Mucosa of descending colon (tissue), 3 donors: ENCODE measurements at regions not wholly inside any gene's neighbourhood (a gene's known extent, or its start where the extent isn't known, plus 50 kb on each side); places are given as distances from the start of the nearest gene placed in this dataset.
A peak's percentile ranks its signal among the peaks of the same experiment; 100 is the strongest.

Experiments used
- ATAC-seq: fragments of 200-7000 bp; cut with Tn5 transposase; one replicate; pipeline ENCODE4 v1.9.1; 2020; ENCODE audit warnings: mild to moderate bottlenecking, moderate library complexity
- DNase-seq, 3 donors: peaks; one replicate each; pipeline ENCODE4 v3.0.0-alpha.2; 2020
- H3K36me3 ChIP-seq: fragments of 200-600 bp; one replicate; pipeline ENCODE4 v1.8.0; 2021; ENCODE audit warnings: low read depth, mild to moderate bottlenecking
- H3K4me1 ChIP-seq: fragments of 200-600 bp; one replicate; pipeline ENCODE4 v1.8.0; 2021; ENCODE audit warnings: low read depth, mild to moderate bottlenecking
- H3K4me3 ChIP-seq: fragments of 200-600 bp; one replicate; pipeline ENCODE4 v1.8.0; 2021; ENCODE audit warnings: mild to moderate bottlenecking
- H3K9me3 ChIP-seq: fragments of 200-600 bp; one replicate; pipeline ENCODE4 v1.8.0; 2021; ENCODE audit warnings: mild to moderate bottlenecking
- CTCF ChIP-seq: fragments of 200-600 bp; IDR thresholded peaks from one replicate; pipeline ENCODE4 v1.8.0; 2022; ENCODE audit warnings: antibody characterized with exemption, mild to moderate bottlenecking
- intact Hi-C, 2 donors: fragments of 100-400 bp; cut with DNase I in 1 of 2; cut with micrococcal nuclease in 1 of 2; formaldehyde crosslinking; loops; one replicate each; pipeline versions ENCODE4 v1.11.0 to v1.11.1; 2022; cut with DNase I, micrococcal nuclease
- donor health status: DM: no; HTN: no; CAD: no; lungs with moderate emphysema.
- donor health status: DM: no; HTN: no; CAD: no.
- donor health status: DM: no; HTN: yes; CAD: no.

DNA sequence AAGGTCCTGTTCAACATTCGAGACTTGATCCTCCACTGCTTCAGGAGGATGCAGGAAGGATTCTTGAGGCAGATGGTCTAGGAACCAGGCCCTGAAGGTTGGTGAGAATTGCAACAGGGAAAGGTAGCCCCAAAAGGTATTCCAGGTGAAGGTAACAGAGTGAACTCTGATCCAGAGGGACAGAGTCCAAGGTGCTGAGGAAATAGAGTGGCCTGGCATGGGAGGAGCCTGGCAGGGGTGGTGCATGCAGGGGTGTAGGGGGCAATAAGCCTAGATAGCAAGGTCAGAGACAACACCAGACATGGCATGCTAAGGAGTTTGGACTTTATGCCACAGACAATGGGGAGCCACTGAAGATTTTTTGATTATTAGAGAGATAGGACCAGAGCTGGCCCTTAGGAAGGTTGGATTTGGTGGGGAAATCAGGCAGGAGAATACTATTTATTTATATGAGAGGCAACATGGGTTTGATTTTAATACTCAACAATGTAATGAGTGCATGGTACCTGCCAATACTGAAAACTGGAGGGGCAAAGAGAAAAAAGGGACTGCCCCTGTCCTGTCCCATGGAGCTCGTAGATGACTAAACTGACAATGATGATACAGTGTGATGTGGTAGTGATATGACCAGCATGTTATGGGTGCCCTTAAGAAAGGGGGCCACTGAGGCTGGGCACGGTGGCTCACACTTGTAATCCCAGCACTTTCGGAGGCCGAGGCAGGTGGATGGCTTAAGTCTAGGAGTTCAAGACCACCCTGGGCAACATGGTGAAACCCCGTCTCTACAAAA is 50.5 kb upstream of the TMED10 start:
- intact Hi-C loops = no loop called here
- TF ChIP-seq CTCF = no peak
- no peaks in the 10 kb centered on the region for H3K9me3 ChIP-seq
- no peaks in the 10 kb centered on the region for H3K36me3 ChIP-seq
- H3K4me1 ChIP-seq = peaks cover 19% of the 10 kb centered on the region
- H3K4me3 ChIP-seq = no peak overlapping the region
- DNase-seq = peak in 2 of 3 donors; percentile 65 to 75
- peak; percentile 42 for ATAC-seq
